LNCAP (cell line): ENCODE measurements at regions not wholly inside any gene's neighbourhood (a gene's known extent, or its start where the extent isn't known, plus 50 kb on each side); places are given as distances from the start of the nearest gene placed in this dataset.
A peak's percentile ranks its signal among the peaks of the same experiment; 100 is the strongest.

Experiments
- TF ChIP-seq, protein P1 (sequence below): fragments of 450-650 bp; IDR thresholded peaks from 2 replicates; pipeline ENCODE4 v1.5.1; 2017; ENCODE audit warnings: mild to moderate bottlenecking

DNA sequence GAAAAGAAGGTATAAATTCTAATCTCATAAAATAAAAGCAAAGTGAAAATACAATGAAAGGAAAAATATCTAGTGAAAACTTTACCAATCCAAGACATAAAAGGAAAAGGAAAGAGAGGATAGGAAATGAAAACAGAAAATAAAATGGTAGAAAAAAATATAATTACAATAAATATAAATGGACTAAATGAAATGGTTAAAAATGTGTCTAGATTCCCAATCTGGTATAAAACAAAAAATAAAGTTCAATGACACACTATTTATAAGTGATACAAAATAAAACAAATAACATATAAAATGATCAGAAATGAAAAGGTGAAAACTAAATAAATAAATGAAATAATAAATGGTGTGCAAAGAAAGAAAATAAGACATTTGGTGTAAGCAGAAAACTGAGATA lies 516.4 kb upstream of the RORB start:
- TF ChIP-seq, protein P1, sequence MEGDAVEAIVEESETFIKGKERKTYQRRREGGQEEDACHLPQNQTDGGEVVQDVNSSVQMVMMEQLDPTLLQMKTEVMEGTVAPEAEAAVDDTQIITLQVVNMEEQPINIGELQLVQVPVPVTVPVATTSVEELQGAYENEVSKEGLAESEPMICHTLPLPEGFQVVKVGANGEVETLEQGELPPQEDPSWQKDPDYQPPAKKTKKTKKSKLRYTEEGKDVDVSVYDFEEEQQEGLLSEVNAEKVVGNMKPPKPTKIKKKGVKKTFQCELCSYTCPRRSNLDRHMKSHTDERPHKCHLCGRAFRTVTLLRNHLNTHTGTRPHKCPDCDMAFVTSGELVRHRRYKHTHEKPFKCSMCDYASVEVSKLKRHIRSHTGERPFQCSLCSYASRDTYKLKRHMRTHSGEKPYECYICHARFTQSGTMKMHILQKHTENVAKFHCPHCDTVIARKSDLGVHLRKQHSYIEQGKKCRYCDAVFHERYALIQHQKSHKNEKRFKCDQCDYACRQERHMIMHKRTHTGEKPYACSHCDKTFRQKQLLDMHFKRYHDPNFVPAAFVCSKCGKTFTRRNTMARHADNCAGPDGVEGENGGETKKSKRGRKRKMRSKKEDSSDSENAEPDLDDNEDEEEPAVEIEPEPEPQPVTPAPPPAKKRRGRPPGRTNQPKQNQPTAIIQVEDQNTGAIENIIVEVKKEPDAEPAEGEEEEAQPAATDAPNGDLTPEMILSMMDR, result no peak

DNA sequence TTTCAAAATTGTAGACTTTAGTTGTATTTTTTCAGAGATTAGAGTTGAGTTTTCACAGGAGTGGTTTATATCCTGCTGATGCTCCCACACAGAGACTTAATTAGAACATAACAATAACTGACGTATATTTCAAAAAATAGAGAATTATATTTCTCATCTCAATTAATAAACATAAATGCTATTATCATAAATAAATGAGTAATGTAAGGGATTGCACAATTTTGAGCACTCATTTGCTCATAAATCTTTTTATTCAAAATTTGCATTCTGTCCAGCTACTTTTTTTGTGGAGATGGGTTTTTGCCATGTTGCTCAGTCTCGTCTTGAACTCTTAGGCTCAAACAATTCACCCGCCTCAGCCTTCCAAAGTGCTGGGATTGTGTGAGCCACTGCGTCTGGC lies 515.7 kb upstream of the RORB start:
- TF ChIP-seq, protein P1, result no peak

DNA sequence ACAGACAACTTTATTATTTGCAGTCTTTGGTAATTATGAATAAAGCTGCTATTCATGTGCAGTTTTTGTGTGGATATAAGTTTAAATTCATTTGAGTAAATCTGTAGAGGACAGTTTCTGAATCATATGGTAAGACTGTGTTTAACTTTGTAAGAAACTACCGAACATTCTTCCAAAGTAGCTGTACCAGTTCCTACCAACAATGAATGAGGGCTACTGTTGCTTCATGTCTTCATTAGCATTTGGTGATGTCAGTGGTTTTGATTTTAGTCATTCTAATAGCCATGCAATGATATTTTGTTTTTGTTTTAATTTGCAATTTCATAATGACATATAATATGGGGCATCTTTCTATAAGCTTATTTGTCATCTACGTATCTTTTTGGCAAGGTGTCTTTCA lies 501.3 kb upstream of the RORB start:
- TF ChIP-seq, protein P1, result no peak

DNA sequence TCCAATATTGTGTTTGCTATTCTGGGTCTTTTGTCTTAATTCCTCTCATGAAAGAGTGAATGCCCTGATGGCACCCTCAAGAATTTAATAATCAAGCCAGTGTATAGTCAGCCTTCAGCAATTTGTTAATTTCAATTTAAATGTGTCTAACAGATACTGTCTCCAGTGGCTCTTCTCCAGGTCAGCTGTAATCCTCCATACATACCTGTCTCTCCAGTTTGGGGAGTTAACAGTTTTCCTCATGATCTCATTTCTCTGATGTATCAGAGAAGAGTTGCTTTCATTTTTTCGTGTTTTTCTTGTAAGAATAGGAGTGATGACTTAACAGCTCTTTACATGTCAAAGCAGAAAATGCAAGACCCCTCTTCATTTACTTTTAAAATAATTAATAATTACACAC lies 500.3 kb upstream of the RORB start:
- TF ChIP-seq, protein P1, result no peak

DNA sequence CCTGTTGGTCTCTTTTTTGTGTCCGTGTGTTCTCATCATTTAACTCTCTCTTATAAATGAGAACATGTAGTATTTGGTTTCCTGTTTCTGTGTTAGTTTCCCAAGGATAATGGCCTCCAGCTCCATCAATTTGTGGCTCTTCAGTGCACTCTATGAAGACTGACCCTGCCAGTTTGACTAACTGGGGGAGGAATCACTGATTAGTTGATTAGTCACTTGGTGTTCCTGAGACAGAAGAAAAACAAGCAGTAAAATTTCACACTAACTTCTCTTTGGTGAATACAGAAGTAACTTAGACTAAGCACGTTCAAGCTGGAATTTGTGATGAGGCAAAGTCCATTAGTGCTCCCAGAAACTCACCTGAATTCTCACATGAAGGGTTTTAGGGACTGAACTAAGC lies 495.8 kb upstream of the RORB start:
- TF ChIP-seq, protein P1, result no peak

DNA sequence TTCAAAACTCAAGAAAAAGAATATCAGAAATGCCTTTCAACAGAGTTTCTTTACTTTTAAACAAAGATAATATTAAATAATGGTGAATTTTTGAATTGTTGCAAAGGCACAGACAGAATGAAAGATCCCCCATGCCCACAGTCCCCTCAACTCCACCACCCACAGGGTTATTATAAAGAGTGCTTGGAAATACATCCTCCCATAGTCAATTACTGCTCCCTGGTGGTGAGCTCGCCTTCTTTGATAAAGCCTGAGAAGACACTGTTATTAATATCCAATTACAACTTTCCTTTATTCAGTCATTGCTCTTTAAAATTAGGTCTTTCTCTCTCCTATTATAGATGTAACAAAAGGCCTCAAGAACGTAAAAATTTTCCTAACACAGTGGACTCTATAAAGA lies 490.2 kb upstream of the RORB start:
- TF ChIP-seq, protein P1, result peak; percentile 53

DNA sequence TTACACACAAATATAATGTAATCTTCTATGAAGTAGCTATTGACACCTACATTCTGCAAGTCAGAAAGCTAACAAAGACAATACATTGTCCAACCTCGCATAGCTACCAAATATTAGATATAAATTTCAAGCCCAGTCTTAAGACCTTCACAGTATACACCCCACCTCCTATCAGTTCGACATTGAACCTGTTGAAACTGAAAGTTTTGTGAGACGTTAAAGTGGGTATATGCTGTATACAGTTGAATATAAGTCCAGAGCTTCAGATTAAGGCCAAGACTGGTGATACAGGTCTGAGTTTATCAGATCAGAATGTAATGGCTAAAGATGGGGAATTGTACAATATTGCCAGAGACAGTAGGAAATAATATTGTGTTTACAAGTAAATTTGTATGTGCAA lies 489.3 kb upstream of the RORB start:
- TF ChIP-seq, protein P1, result no peak

DNA sequence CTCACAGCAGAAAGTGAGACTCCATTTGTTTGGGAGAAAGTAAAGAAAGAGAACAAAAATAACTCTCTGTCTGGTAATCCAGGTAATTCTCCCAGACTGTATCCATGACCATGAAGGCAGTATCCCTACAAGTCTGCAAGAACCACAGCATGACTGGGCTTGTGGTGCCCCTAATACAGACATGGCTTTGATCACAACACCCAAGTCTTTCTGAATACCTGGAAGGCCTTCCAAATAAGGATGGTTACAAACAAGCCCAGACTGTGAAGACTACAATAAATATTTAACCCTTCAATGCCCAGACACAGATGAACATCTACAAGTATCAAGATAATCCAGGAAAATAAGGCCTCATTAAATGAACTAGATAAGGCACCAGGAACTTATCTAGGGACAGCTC lies 481.1 kb upstream of the RORB start:
- TF ChIP-seq, protein P1, result no peak
